ENCODE measurements at regions not wholly inside any gene's neighbourhood (a gene's known extent, or its start where the extent isn't known, plus 50 kb on each side); places are given as distances from the start of the nearest gene placed in this dataset.
"Not testable (repeated sequence)": the region's sequence is repeated elsewhere in the genome, so short reads cannot be mapped to it uniquely, and the experiment has no call there.

DNA sequence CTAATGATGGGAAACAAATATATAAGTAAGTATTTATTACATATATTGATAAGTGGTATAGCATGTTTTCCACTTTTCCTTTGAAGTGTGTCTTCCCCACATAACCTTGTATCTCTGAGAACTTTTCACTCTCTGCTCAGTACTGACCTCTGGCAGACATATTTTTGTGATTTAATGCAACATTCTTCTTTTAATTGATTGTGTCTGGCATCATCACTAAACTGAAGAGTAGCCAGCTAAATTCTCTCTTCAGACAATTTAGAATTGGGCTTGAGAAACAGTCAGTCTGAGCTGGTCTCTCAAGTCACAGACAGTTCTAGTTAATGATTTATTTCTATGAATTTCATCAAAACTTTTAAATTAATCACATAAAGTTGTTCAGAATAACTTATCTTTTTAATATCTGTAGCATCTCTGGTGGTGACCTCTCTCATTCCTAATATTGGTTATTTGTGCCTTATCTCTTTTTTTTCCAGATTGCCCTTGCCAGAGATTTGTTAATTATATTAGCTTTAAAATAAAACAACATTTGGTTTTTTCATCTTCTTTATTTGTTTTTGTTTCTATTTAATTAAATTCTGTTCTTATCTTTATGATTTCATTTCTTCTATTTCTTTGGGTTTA is 230.0 kb upstream of the VLDLR start:
- not testable (repeated sequence) for H3K4me3 ChIP-seq (ENCODE audit: low read depth, low read length)

DNA sequence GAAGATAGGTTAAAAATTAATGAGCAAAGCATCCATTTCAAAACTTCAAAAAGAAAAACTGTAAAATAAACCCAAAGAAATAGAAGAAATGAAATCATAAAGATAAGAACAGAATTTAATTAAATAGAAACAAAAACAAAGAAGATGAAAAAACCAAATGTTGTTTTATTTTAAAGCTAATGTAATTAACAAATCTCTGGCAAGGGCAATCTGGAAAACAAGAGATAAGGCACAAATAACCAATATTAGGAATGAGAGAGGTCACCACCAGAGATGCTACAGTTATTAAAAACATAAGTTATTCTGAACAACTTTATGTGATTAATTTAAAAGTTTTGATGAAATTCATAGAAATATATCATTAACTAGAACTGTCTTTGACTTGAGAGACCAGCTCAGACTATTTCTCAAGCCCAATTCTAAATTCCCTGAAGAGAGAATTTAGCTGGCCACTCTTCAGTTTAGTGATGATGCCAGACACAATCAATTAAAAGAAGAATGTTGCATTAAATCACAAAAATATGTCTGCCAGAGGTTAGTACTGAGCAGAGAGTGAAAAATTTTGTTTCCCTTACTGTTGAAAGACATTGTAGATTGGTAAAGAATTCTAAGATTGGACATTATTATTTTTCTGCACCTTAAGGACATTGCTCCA is 227.4 kb upstream of the VLDLR start:
- not testable (repeated sequence) for H3K4me3 ChIP-seq (ENCODE audit: low read depth, low read length)

DNA sequence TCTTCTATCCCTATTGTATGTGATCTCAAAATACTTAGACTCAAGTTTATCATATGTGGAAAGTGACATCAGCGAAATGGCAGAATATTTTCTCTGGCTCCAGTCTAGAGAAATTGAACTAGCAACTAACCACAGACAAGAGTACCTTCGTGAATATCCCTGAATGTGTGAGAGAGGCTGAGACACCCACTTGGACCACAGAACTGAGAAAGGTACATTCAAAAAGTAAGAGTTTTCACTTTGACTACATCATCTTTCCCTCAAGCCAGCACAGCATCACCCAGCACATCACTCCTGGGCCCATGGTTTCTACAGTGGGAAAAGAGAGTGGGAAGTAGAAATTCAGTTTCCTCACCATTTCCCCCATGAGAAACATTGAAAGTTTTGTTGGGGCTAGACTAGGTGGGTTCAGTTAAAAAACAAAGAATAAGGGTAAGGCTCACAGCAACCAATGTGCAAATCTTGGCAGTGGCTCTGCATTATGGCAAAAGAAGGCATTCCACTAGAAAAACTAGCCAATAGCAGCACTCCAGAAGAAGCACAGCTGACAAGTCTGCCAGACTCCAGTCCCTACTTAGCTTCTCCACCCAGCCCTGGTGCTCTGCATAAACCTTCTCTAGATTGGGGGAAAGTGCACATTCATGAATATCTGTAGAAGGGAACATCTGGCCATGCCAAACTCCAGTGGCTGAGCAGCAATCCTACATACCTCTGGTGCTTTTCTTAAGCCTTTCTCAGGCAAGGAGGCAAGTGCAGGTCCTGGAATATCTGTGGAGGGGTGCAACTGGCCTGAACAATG is 225.6 kb upstream of the VLDLR start:
- H3K4me3 ChIP-seq (ENCODE audit: low read depth, low read length), result no peak overlapping the region

DNA sequence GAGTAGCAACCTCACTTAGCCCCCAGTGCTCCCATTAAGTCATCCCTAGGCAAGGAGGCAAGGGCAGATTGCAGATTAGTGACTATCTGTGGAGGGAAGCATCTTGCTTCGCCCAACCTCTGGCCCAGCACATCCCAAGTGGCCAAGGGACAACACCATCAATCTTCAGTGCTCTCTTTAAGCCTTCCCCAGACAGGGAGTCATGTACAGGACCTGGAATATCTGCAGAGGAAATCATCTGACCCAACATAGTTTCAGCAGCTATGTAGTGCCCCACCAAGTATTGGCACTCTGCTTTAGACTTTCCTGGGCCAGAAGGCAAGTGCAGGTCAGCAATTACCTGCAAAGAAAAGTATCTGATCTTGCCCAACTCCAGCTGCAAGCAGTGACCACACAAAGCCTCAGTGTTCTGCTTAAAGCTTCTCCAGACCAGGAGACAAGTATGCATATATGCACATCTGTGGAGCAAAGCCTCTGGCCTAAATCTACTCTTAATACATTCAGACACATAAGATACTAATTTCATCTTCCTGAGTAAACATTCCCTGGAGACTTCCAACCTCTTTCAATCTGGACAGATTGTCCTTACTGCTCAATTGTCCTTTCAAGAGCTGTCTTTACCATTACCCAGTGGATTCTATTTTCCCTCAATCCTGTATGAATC is 224.8 kb upstream of the VLDLR start:
- no peak overlapping the region for H3K4me3 ChIP-seq (ENCODE audit: low read depth, low read length)

DNA sequence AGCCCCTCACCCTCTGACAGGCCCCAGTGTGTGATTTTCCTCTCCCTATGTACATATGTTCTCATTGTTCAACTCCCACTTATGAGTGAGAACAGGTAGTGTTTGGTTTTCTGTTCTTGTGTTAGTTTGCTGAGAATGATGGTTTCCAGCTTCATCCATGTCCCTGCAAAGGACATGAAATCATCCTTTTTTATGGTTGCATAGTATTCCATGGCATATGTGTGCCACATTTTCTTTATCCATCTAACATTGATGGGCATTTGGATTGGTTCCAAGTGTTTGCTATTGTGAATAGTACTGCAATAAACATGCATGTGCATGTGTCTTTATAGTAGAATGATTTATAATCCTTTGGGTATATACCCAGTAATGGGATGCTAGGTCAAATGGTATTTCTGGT is 223.7 kb upstream of the VLDLR start:
- not testable (repeated sequence) for H3K4me3 ChIP-seq (ENCODE audit: low read depth, low read length)

DNA sequence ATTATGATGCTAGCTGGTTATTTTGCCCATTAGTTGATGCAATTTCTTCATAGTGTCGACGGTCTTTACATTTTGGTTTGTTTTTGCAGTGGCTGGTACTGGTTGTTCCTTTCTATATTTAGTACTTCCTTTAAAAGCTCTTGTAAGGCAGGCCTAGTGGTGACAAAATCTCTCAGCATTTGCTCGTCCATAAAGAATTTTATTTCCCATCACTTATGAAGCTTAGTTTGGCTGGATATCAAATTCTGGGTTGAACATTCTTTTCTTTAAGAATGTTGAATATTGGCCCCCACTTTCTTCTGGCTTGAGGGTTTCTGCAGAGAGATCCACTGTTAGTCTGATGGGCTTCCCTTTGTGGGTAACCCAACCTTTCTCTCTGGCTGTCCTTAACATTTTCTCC is 219.8 kb upstream of the VLDLR start:
- H3K4me3 ChIP-seq (ENCODE audit: low read depth, low read length), result not testable (repeated sequence)

DNA sequence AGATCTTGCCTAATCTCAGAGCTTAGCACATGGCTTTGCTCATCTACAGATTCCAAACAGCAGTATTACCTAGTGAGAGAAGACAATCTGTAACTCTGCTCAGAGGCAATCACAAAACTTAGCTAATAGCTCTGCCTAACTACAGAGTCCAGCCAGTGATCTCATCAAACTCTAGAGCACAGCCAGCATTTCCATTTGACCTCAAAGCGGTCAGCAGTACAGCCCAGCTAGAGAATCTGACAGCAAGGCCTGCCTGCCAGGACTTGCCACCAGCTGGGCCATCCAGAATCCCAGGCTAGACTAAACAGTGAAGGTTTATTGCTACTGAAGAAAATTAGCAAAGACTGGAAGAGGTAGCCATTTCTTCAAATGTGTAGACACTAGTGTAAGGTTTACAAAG is 217.9 kb upstream of the VLDLR start:
- H3K4me3 ChIP-seq (ENCODE audit: low read depth, low read length), result no peak overlapping the region

DNA sequence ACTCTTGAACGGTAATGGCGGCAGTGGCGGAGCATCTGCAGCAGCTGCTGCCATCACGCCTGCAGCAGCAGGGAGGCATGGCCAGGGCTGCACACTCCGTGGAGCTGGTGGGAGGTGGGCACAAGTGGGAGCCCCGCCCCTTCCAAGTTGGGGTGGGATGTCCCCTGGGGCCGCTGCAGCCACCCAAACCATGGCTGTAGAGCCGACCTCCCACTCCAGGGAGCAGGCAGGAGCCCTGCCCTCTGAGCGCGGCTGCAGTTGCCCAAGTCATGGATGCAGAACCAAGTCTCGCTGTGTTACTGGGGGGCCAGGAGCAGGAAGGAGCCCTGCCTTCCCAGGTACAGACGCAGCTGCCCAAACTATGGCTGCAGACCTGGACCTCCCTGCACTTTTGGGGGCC is 215.3 kb upstream of the VLDLR start:
- no peak overlapping the region for H3K4me3 ChIP-seq (ENCODE audit: low read depth, low read length)

DNA sequence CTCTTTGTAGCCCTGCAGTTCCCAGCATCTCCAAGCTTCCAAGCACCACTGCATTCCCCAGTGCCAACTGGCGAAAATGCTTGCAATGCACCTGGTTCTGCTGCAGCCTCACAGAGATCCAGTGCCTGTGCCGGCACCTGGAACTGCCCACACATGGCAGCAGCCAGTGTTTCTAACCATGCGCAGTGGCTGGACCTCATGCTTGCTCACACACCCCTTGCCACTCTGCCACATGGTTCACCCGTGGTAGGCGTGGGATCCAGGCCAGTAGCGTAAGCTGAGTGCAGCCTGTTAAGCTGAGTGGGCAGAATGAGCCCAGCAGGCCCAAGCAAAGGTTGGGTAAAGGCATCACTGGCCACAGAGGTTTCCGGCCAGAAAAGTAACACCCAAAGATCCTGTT is 214.1 kb upstream of the VLDLR start:
- H3K4me3 ChIP-seq (ENCODE audit: low read depth, low read length), result no peak overlapping the region

DNA sequence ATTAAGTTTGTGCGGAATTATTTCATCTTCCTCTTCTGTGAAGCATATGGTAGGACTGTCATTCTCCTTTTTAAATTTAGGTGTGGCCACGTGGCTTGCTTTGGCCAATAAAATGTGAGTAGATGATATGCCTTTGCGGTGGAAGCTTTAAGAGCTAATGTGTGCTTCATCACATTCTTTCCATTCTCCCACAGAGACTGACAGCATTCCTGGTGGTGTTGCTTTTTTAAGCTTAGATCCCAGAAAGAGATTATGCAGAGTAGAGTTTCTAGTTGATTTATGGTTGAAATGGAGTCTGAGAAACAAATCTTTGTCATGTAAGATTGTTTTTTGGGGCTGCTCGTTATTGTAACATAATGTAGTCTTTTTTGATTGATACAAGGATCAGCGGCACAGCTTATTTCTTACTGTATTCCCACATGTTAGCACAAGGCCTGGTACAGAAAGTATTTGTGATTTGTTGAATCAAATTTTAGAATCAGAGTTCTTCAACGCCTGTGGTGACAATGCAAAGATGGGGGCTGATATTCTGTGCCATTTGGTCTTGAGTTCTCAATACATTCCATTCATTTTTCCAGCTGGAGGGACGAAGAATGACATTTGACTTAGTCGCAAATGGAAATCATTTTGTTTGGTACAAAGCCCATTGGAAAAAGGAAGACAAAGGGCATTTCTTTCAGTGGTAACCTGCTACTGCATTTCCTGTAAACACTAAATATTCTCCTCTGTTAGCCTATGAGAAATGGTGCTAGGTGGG is 209.9 kb upstream of the VLDLR start:
- no peak overlapping the region for H3K4me3 ChIP-seq (ENCODE audit: low read depth, low read length)

DNA sequence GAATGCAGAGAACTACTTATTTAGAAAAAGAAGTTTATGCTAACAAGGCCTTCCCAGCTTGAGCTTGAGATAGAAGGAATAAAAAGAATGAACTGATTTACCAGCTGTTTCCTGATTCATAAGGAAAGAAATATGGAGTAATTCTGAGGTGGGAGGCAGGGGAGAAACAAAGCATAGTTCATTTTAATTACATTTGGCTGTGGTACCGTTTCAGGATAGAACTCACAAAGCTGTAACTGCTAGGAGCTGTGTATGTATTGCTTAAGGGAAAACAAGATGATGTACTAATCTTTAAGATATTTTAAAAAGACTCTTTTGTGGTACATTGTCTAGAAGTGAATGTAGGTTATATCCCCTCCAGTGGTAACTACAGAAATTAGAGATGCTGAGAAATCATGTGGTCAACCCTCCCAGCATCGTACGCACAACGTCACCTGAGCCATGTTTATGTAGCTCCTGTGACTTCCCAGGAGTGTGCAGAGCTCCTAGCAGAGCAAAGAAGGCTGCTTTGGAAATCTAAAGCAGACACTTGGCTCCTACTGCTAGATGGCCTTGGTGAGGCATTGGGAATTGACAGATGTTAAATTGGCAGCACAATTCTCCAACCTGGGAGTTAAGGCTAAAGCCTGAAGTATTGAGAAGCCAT is 208.3 kb upstream of the VLDLR start:
- H3K4me3 ChIP-seq (ENCODE audit: low read depth, low read length), result no peak overlapping the region

DNA sequence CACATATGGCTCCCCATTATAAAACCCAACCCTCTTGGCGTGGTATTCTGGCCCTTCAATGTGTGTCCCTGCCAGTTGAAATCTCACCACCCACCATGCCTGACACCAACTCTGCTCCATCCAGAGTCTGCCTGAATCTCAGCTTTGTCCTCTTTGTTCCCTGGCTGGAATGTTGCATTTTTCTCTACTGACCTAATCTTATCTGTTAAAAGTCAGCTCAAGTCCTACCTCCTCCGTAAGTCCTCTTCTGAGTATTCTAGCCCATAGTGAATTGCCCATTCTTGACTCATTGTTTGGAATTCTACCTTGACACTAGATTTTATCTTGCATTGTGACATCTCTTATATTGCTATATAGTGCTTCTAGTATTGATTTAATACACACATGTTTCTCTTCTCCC is 207.1 kb upstream of the VLDLR start:
- no peak overlapping the region for H3K4me3 ChIP-seq (ENCODE audit: low read depth, low read length)

DNA sequence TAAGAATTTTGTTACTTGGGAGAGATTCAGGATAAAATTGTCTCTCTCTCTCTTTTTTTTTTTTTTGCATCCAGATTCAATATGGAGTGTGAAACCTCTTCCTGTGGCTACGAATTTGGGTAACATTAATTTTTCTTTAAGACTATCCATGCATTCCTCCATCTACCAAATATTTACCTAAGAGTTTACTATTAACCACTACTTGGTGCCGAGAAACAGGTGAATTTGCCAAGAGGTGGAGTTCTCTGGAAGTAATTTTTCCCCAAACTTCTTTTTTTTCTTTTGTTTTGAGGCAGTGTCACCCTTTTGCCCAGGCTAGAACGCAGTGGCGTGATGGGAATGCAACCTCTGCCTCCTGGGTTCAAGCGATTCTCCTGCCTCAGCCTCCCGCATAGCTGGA is 206.3 kb upstream of the VLDLR start:
- no peak overlapping the region for H3K4me3 ChIP-seq (ENCODE audit: low read depth, low read length)

DNA sequence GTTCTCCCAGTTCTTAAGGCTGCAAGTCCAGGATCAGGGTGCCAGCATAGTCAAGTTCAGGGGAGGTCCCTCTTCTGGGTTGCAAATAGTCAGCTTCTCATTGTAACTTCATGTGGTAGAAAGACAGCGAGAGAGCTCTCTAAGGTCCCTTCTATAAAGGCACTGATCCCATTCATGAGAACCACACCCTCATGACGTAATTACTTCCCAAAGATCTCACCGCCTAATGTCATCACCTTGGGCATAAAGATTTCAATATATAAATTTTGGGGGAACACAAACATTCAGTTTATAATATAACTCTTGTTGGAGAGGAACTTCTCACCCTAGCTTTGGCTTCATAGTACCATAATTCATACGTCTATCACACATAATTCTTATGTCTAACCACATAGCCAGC is 203.9 kb upstream of the VLDLR start:
- no peak overlapping the region for H3K4me3 ChIP-seq (ENCODE audit: low read depth, low read length)

DNA sequence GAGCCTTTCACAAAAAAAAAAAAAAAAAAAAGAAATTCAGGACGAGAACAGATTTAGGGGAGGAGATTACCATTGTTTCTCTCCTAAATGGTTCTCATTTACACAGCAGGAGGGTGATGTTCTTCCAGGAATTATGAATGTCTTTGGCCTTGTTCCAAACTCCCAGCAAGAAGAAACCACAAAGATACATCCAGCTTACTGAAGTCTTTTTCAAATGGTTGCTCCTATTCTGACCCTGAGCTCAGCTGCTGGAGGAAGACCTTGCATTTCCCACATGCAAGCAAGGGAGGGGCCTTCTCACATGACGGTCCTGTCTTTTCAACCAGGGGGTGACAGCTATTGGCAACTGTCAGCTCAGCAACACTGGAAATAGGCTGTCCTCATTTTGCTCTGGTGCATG is 203.0 kb upstream of the VLDLR start:
- H3K4me3 ChIP-seq (ENCODE audit: low read depth, low read length), result no peak overlapping the region

DNA sequence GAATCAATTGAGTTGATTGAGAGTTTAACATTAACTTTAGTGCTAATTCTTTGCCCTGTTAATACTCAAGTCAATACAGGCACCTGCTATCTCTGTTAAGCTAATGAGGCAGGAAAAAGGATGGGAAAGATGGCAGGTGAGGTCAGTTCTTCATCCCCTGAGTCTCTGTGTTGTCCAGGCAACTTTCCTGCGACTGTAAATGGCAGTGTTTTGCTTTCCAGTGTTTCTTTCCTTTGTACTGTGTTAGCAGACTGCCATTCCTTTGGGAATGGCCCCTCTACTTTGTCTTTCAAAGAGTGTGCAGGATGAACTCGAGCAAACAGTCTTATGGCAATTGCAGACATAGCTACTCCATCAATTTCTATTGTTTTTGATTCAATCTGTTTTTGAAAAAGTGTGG is 202.2 kb upstream of the VLDLR start:
- H3K4me3 ChIP-seq (ENCODE audit: low read depth, low read length), result no peak overlapping the region

DNA sequence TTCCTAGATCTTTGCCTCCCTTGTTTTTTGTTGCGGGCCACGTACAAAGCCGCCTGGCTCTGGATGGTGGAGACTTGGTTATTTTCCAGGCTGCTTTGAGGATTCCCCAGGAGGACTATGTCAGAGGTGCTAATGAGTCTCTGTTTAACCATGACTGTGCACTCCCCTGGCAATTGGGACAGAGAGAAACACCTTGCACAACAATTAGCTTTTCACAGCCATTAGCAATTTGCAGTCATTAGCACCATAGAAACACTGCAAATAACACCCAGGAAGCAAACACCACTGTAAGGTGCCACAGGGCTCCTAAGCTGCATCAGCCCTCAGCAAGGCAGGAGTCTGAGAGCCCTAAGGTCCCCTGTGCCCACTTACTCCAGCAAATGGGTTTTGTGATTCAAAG is 201.0 kb upstream of the VLDLR start:
- H3K4me3 ChIP-seq (ENCODE audit: low read depth, low read length), result no peak overlapping the region

DNA sequence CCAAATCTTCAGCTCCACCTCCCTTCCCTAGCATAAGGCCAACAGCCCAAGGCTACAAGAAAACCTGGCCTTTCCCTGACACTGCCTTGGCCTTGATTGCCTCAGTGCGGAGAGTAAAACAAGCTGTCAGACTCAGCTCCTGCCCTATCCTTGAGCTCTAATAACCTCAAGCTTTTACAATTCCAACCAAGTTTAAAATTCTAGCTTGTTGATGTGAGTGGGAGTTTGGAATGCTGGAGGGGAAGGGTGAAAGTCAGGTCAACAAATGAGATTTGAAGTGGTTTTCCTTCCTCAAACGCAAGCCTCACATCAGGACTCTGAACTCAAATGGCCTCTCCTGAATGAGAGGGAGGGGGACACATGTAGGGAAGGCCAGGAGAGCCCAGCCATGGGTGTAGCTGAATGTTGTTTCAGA is 197.0 kb upstream of the VLDLR start:
- no peak overlapping the region for H3K4me3 ChIP-seq (ENCODE audit: low read depth, low read length)

DNA sequence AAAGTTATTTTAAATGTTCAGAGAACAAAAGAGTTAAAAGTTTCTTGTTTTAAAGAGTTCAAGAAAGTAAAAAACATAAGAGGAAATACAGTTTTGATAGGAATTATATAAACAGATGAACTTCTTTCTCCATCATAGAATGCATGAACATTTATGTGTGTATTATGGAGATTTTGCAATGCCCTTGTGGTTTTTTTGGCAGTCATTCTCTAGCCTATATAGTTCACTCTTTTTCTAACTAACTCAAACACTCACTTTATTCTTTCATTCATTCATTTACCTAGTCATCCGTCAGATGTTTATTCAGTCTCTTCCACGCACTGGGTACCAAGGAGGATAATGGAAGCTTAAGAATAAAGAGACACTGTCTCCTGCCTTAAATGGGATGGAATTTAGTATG is 195.9 kb upstream of the VLDLR start:
- H3K4me3 ChIP-seq (ENCODE audit: low read depth, low read length), result no peak overlapping the region

DNA sequence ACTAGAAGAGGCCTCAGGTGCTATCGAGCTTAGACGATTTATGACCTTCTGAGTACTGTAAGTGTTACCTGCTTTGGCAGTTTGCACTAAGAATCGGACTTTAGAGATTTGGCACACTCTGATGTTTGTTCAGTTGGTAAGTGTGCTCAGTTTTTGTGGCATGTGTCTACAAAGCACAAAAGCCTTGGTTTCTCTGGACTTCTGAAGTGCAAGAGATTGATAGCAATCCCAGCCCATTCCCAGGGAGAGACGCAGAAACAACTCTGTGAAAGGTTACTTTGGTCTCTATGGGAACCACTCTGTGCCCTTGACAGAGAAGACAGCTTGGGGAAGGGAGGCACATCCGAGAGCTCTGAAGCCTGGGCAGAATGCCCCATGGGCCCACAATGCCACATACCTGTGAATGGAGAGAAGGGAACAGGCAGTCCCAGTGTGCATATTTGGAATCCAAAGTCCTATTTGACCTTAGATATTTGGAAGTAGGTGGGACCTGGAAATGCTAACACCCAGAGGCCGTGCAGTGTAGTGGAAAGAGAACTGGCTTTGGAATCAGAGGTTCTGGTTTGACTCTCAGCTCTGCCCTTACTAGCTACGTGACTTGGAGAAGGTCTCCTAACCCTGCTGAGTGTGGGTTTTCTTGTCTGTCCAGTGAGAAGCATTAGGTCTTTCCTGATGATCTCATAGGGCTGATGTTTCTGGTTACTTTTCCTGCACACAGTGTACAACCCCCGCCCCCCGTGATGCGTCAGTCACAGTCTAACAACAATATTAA is 194.3 kb upstream of the VLDLR start:
- H3K4me3 ChIP-seq (ENCODE audit: low read depth, low read length), result no peak overlapping the region

All from iPS-11a (cell line).